ENCODE measurements at regions not wholly inside any gene's neighbourhood (a gene's known extent, or its start where the extent isn't known, plus 50 kb on each side); places are given as distances from the start of the nearest gene placed in this dataset.

- TF ChIP-seq POLR2A (IDR thresholded peaks at IDR 0.05; ENCODE audit: low read length) (no peak), GATA1 (IDR thresholded peaks at IDR 0.05; ENCODE audit: low read depth, low read length) (no peak)
These were observed 432.4 kb upstream of the NWD2 start for GRCh38 chr4:36812149-36812548.
